ENCODE measurements at regions not wholly inside any gene's neighbourhood (a gene's known extent, or its start where the extent isn't known, plus 50 kb on each side); places are given as distances from the start of the nearest gene placed in this dataset.

DNA sequence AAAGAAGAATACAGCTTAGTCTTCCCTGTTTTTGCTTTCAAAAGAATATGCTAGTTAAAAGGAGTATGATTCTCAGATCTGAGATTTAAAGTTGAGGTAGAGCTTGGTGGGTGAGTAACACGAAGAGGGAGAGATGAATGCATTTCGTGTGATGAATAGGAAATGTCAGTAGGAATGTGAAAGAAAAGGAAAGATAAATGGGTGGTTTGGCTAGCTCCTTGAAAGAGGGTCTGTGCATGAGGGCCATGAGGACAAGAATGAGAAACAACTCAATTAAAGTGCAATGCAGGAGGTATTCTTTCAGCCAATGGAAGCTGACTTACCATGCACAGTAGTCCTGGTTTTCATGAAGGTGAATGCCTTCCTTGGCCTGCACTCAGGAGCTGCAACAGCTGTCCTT, 248.2 kb downstream of the HNMT start:
- no peaks in the 10 kb centered on the region for H3K36me3 ChIP-seq (ENCODE audit: control insufficient read depth in 5 of 5, insufficient read depth in 5 of 5, low read length in 5 of 5)
- H3K4me3 ChIP-seq (ENCODE audit: low read depth in 1 of 5, low read length in 5 of 5), result no peak overlapping the region
- H3K4me1 ChIP-seq (ENCODE audit: control insufficient read depth in 5 of 5, insufficient read depth in 5 of 5, low read length in 5 of 5), result no peaks in the 10 kb centered on the region
- H3K27me3 ChIP-seq (ENCODE audit: control insufficient read depth in 5 of 5, insufficient read depth in 4 of 5, low read length in 5 of 5), result no peaks in the 10 kb centered on the region
- no peak overlapping the region for H3K9ac ChIP-seq (ENCODE audit: low read length in 5 of 5)
- H3K9me3 ChIP-seq (ENCODE audit: control insufficient read depth in 5 of 5, low read length in 5 of 5), result no peaks in the 10 kb centered on the region
- H3K27ac ChIP-seq (ENCODE audit: low read depth, low read length), result no peak overlapping the region

DNA sequence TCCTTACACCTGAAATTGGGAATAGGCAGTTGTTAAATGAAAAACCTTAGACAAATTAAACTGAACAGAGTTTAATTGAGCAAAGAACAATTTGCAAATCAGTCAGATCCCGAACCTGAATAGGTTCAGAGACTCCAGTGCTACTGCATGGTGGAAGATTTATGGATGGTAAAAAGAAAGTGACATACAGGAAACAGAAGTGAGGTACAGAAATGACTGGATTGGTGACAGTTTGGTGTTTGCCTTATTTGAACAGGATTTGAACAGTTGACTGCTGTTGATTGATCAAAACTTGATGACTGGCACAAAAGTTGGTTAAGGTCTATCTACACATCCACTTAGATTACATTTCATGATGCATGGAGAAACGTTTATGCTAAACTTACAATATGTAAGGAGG, 248.8 kb downstream of the HNMT start:
- H3K4me1 ChIP-seq (ENCODE audit: control insufficient read depth in 5 of 5, insufficient read depth in 5 of 5, low read length in 5 of 5), result peaks cover 0 to 4% (median 0%) of the 10 kb centered on the region in 5 donors
- no peak overlapping the region for H3K27ac ChIP-seq (ENCODE audit: low read depth, low read length)
- no peaks in the 10 kb centered on the region for H3K27me3 ChIP-seq (ENCODE audit: control insufficient read depth in 5 of 5, insufficient read depth in 4 of 5, low read length in 5 of 5)
- H3K4me3 ChIP-seq (ENCODE audit: low read depth in 1 of 5, low read length in 5 of 5), result no peak overlapping the region
- no peaks in the 10 kb centered on the region for H3K9me3 ChIP-seq (ENCODE audit: control insufficient read depth in 5 of 5, low read length in 5 of 5)
- no peak overlapping the region for H3K9ac ChIP-seq (ENCODE audit: low read length in 5 of 5)
- H3K36me3 ChIP-seq (ENCODE audit: control insufficient read depth in 5 of 5, insufficient read depth in 5 of 5, low read length in 5 of 5), result no peaks in the 10 kb centered on the region

DNA sequence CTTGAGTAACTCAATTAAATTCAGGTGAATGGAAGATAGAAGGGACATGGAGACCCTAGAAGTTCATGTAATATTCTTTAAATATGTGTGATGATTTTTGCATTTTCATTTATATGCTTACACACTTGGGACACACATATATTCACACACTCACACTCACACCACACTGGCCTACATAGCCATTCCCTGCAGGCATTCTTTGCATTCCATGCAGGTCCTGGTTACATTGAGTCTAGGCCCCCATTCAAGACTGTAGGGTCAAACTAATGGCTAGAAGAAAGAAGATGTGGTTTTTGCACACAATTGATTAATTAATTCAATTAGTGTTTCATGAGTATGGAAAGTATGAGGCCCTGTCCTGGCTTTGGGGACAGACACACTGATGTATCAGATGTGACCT, 249.4 kb downstream of the HNMT start:
- H3K27ac ChIP-seq (ENCODE audit: low read depth, low read length), result no peak overlapping the region
- peaks cover 0 to 4% (median 0%) of the 10 kb centered on the region in 5 donors for H3K4me1 ChIP-seq (ENCODE audit: control insufficient read depth in 5 of 5, insufficient read depth in 5 of 5, low read length in 5 of 5)
- no peaks in the 10 kb centered on the region for H3K36me3 ChIP-seq (ENCODE audit: control insufficient read depth in 5 of 5, insufficient read depth in 5 of 5, low read length in 5 of 5)
- H3K9ac ChIP-seq (ENCODE audit: low read length in 5 of 5), result no peak overlapping the region
- no peak overlapping the region for H3K4me3 ChIP-seq (ENCODE audit: low read depth in 1 of 5, low read length in 5 of 5)
- H3K9me3 ChIP-seq (ENCODE audit: control insufficient read depth in 5 of 5, low read length in 5 of 5), result no peaks in the 10 kb centered on the region
- no peaks in the 10 kb centered on the region for H3K27me3 ChIP-seq (ENCODE audit: control insufficient read depth in 5 of 5, insufficient read depth in 4 of 5, low read length in 5 of 5)

DNA sequence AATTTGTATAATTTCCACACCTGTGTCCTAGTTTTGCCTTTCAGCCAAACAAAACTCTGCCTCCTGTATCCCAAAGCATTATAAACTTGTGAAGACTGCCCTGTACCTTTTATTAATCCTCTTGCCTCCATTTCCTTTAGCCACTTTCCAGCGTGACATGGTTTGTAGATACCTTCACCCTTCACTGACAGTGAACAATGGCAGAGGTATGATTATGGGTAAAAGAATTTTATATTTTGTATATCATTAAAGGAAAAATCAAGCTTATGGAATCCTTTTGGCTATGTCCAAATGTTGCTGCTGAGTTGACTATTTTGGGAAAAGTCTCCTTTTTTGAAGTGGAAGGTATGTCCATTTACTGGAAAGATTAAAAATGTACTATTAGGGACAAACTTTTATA, 251.7 kb downstream of the HNMT start:
- peaks cover 0 to 4% (median 4%) of the 10 kb centered on the region in 5 donors for H3K4me1 ChIP-seq (ENCODE audit: control insufficient read depth in 5 of 5, insufficient read depth in 5 of 5, low read length in 5 of 5)
- no peaks in the 10 kb centered on the region for H3K36me3 ChIP-seq (ENCODE audit: control insufficient read depth in 5 of 5, insufficient read depth in 5 of 5, low read length in 5 of 5)
- no peak overlapping the region for H3K4me3 ChIP-seq (ENCODE audit: low read depth in 1 of 5, low read length in 5 of 5)
- no peak overlapping the region for H3K27ac ChIP-seq (ENCODE audit: low read depth, low read length)
- H3K9me3 ChIP-seq (ENCODE audit: control insufficient read depth in 5 of 5, low read length in 5 of 5), result no peaks in the 10 kb centered on the region
- no peaks in the 10 kb centered on the region for H3K27me3 ChIP-seq (ENCODE audit: control insufficient read depth in 5 of 5, insufficient read depth in 4 of 5, low read length in 5 of 5)
- H3K9ac ChIP-seq (ENCODE audit: low read length in 5 of 5), result no peak overlapping the region

DNA sequence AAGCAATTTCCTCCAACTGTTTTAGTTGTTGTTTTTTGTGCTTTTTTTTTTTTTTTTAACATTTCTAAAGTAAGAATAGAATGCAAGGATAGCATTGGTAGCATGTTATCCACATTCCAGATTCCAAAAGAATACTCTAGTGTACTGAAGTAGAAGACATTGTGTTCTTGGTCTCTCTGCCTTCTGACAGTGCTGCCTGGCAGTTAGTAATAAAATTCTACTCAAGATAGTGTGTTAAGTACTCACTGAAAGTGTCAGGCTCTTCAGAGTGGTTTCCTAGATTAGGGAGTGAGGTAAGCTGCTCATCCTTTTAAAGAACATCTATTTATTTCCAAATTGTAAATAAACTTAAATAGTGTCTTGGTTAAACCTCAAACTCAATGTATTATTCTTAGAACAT, 253.7 kb downstream of the HNMT start:
- Histone ChIP-seq H3K4me3 (ENCODE audit: low read depth in 1 of 5, low read length in 5 of 5) (no peak overlapping the region), H3K9ac (ENCODE audit: low read length in 5 of 5) (no peak overlapping the region), H3K27ac (ENCODE audit: low read depth, low read length) (no peak overlapping the region), H3K4me1 (ENCODE audit: control insufficient read depth in 5 of 5, insufficient read depth in 5 of 5, low read length in 5 of 5) (peaks cover 0 to 4% (median 4%) of the 10 kb centered on the region in 5 donors), H3K9me3 (ENCODE audit: control insufficient read depth in 5 of 5, low read length in 5 of 5) (no peaks in the 10 kb centered on the region), H3K36me3 (ENCODE audit: control insufficient read depth in 5 of 5, insufficient read depth in 5 of 5, low read length in 5 of 5) (no peaks in the 10 kb centered on the region), H3K27me3 (ENCODE audit: control insufficient read depth in 5 of 5, insufficient read depth in 4 of 5, low read length in 5 of 5) (no peaks in the 10 kb centered on the region)

DNA sequence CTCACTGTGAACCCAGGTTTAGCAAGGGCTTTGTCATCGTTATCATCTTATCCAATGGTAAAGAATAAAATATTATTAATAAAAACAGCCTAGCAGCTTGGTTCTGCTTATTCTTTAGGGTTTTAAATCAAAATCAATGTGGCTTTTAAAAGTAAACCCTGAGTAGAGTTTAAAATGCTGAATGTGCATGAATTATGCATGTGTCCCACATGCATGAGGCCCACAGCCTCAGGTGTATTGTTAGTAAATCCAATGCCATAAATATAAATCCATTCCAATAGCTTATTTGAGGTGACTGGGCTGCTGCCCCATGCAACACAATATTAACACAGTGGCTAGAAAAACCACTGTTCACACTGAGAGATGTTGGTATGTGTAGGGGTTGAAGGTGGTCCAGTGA, 254.1 kb downstream of the HNMT start:
- Histone ChIP-seq H3K27ac (ENCODE audit: low read depth, low read length) (no peak overlapping the region), H3K27me3 (ENCODE audit: control insufficient read depth in 5 of 5, insufficient read depth in 4 of 5, low read length in 5 of 5) (no peaks in the 10 kb centered on the region), H3K9me3 (ENCODE audit: control insufficient read depth in 5 of 5, low read length in 5 of 5) (no peaks in the 10 kb centered on the region), H3K9ac (ENCODE audit: low read length in 5 of 5) (no peak overlapping the region), H3K36me3 (ENCODE audit: control insufficient read depth in 5 of 5, insufficient read depth in 5 of 5, low read length in 5 of 5) (no peaks in the 10 kb centered on the region), H3K4me1 (ENCODE audit: control insufficient read depth in 5 of 5, insufficient read depth in 5 of 5, low read length in 5 of 5) (peaks cover 0 to 4% (median 4%) of the 10 kb centered on the region in 5 donors), H3K4me3 (ENCODE audit: low read depth in 1 of 5, low read length in 5 of 5) (no peak overlapping the region)

DNA sequence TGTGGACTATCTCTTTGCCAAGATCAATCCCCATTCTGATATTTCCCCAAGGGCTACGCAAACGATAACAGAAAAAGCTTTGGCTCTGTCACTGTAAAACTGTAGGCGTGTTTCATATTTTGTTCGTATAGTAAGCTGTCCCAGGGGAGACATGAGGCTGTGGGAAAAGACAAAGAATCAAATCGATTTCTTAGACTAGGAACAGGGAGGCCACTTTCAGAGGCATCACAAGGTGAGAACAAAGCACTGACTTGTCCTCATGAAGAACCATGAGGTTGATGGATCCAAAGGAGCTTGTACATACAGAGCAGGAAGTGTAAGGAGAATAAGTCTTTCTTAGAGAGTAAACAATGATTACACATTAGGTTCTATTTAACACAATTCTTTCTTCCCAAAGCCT, 255.7 kb downstream of the HNMT start:
- H3K9ac ChIP-seq (ENCODE audit: low read length in 5 of 5), result no peak overlapping the region
- no peaks in the 10 kb centered on the region for H3K27me3 ChIP-seq (ENCODE audit: control insufficient read depth in 5 of 5, insufficient read depth in 4 of 5, low read length in 5 of 5)
- H3K27ac ChIP-seq (ENCODE audit: low read depth, low read length), result no peak overlapping the region
- H3K9me3 ChIP-seq (ENCODE audit: control insufficient read depth in 5 of 5, low read length in 5 of 5), result no peaks in the 10 kb centered on the region
- H3K4me1 ChIP-seq (ENCODE audit: control insufficient read depth in 5 of 5, insufficient read depth in 5 of 5, low read length in 5 of 5), result peaks cover 0 to 4% (median 4%) of the 10 kb centered on the region in 5 donors
- H3K36me3 ChIP-seq (ENCODE audit: control insufficient read depth in 5 of 5, insufficient read depth in 5 of 5, low read length in 5 of 5), result no peaks in the 10 kb centered on the region
- H3K4me3 ChIP-seq (ENCODE audit: low read depth in 1 of 5, low read length in 5 of 5), result no peak overlapping the region

DNA sequence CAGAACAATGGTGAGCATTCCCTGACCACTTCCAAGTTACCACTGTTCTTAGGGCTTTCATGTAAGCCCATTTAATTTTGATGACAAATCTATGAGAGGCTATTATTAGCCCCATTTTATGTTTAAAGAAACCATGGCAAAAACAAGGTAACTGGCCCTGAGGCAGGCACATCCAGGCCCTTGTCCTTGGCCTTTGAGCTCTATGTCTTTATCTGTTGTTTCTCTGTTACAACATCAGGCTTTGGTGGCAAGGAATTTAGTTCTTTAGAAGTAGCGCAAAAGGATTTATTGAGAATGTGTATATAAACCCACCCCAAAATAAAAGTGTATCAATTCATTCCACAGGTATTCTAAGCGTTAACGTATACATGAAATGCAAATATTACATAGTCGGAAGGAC, 257.1 kb downstream of the HNMT start:
- no peak overlapping the region for H3K9ac ChIP-seq (ENCODE audit: low read length in 5 of 5)
- H3K4me3 ChIP-seq (ENCODE audit: low read depth in 1 of 5, low read length in 5 of 5), result no peak overlapping the region
- no peaks in the 10 kb centered on the region for H3K36me3 ChIP-seq (ENCODE audit: control insufficient read depth in 5 of 5, insufficient read depth in 5 of 5, low read length in 5 of 5)
- H3K9me3 ChIP-seq (ENCODE audit: control insufficient read depth in 5 of 5, low read length in 5 of 5), result no peaks in the 10 kb centered on the region
- peaks cover 0 to 4% (median 4%) of the 10 kb centered on the region in 5 donors for H3K4me1 ChIP-seq (ENCODE audit: control insufficient read depth in 5 of 5, insufficient read depth in 5 of 5, low read length in 5 of 5)
- H3K27me3 ChIP-seq (ENCODE audit: control insufficient read depth in 5 of 5, insufficient read depth in 4 of 5, low read length in 5 of 5), result no peaks in the 10 kb centered on the region
- H3K27ac ChIP-seq (ENCODE audit: low read depth, low read length), result no peak overlapping the region

DNA sequence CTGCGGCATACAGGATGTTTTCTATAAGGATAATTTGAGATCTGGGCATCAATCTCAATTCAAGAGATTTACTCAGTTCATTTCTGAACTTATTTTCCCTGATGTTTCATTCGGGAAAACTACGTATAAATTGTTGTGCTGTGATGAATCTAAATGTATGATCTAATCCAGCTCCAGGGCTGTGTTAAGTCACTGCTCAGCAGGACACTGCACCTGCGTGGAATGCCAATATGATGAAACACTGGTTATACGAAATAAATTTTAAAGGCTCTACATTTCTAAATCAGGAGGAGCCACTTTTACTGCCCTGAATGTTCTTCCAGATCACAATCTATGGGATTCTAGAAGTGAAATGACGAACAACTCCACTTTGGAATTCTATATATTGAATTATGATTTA, 259.0 kb downstream of the HNMT start:
- H3K9ac ChIP-seq (ENCODE audit: low read length in 5 of 5), result no peak overlapping the region
- no peak overlapping the region for H3K27ac ChIP-seq (ENCODE audit: low read depth, low read length)
- no peaks in the 10 kb centered on the region for H3K27me3 ChIP-seq (ENCODE audit: control insufficient read depth in 5 of 5, insufficient read depth in 4 of 5, low read length in 5 of 5)

DNA sequence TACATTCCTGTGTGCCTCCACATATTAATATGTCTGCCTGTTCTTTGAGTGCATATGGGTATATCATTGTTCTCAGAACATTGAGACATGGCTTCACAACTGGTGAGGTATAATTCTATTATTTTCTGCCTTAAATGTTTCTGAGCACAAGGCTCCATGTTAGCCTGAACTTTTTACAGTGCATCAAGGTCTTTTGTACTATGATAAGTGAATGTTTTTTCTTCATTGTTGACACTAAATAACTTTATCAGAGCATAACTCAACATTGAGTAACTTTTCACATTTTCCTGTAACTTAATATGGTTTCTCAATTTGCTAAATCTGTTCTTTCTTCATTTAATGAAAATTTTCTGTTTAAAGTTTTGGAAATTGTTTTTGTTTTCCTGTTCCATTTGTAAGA, 262.9 kb downstream of the HNMT start:
- Histone ChIP-seq H3K9ac (ENCODE audit: low read length in 5 of 5) (no peak overlapping the region), H3K4me3 (ENCODE audit: low read depth in 1 of 5, low read length in 5 of 5) (no peak overlapping the region), H3K9me3 (ENCODE audit: control insufficient read depth in 5 of 5, low read length in 5 of 5) (no peaks in the 10 kb centered on the region), H3K27ac (ENCODE audit: low read depth, low read length) (no peak overlapping the region), H3K27me3 (ENCODE audit: control insufficient read depth in 5 of 5, insufficient read depth in 4 of 5, low read length in 5 of 5) (no peaks in the 10 kb centered on the region), H3K4me1 (ENCODE audit: control insufficient read depth in 5 of 5, insufficient read depth in 5 of 5, low read length in 5 of 5) (no peaks in the 10 kb centered on the region), H3K36me3 (ENCODE audit: control insufficient read depth in 5 of 5, insufficient read depth in 5 of 5, low read length in 5 of 5) (no peaks in the 10 kb centered on the region)

More for the DNA sequence above, 259.0 kb downstream of the HNMT start:
- H3K4me3 ChIP-seq (ENCODE audit: low read depth in 1 of 5, low read length in 5 of 5), result no peak overlapping the region
- H3K9me3 ChIP-seq (ENCODE audit: control insufficient read depth in 5 of 5, low read length in 5 of 5), result no peaks in the 10 kb centered on the region
- peaks cover 0 to 4% (median 0%) of the 10 kb centered on the region in 5 donors for H3K4me1 ChIP-seq (ENCODE audit: control insufficient read depth in 5 of 5, insufficient read depth in 5 of 5, low read length in 5 of 5)
- H3K36me3 ChIP-seq (ENCODE audit: control insufficient read depth in 5 of 5, insufficient read depth in 5 of 5, low read length in 5 of 5), result no peaks in the 10 kb centered on the region

DNA sequence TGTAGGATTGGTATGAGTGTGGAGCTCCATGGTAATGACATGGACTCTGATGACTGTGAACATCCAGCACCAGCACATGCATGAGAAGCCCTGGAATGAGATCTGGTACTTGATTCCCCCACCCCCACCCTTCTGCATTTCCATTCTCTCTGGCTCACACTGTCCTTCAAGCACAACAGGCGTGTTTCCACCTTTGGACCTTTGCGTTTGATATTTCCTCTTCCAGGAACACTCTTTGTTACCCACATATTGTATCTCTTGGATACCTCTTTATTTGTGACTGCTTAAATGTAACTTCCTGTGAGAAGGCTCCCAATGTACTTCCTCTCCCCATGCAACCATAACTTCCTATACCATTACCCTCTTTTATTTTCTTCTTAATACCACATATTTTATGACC, 263.8 kb downstream of the HNMT start:
- Histone ChIP-seq H3K9ac (ENCODE audit: low read length in 5 of 5) (no peak overlapping the region), H3K27me3 (ENCODE audit: control insufficient read depth in 5 of 5, insufficient read depth in 4 of 5, low read length in 5 of 5) (no peaks in the 10 kb centered on the region), H3K4me3 (ENCODE audit: low read depth in 1 of 5, low read length in 5 of 5) (no peak overlapping the region), H3K27ac (ENCODE audit: low read depth, low read length) (no peak overlapping the region), H3K9me3 (ENCODE audit: control insufficient read depth in 5 of 5, low read length in 5 of 5) (no peaks in the 10 kb centered on the region), H3K4me1 (ENCODE audit: control insufficient read depth in 5 of 5, insufficient read depth in 5 of 5, low read length in 5 of 5) (no peaks in the 10 kb centered on the region), H3K36me3 (ENCODE audit: control insufficient read depth in 5 of 5, insufficient read depth in 5 of 5, low read length in 5 of 5) (no peaks in the 10 kb centered on the region)

Measured in subcutaneous abdominal adipose tissue (tissue), 5 donors.